H4 (cell line): ENCODE measurements at regions not wholly inside any gene's neighbourhood (a gene's known extent, or its start where the extent isn't known, plus 50 kb on each side); places are given as distances from the start of the nearest gene placed in this dataset.

Source experiments
- DNase-seq: peaks from one replicate; pipeline ENCODE4 v3.0.0-alpha.2; 2015; ENCODE audit warnings: low spot score

- DNase-seq: no peak
Measured at GRCh38 chr6:53744321-53744720, 50.5 kb upstream of the LRRC1 start.

GRCh38 chr6:53741034-53741823 is 53.6 kb upstream of the LRRC1 start:
- no peak for DNase-seq

- no peak for DNase-seq
Measured at GRCh38 chr6:53737746-53738145, 57.1 kb upstream of the LRRC1 start.

- no peak for DNase-seq
Measured at GRCh38 chr6:53735896-53736295, 58.9 kb upstream of the LRRC1 start.

- DNase-seq: peak; percentile 93
Measured at GRCh38 chr6:53734473-53735299, 60.1 kb upstream of the LRRC1 start.

GRCh38 chr6:53731866-53732636 is 62.8 kb upstream of the LRRC1 start:
- DNase-seq: no peak

GRCh38 chr6:53730767-53731166 is 64.0 kb upstream of the LRRC1 start:
- no peak for DNase-seq

GRCh38 chr6:53728570-53729194 is 63.1 kb upstream of the KLHL31 start:
- DNase-seq: peak; percentile 51

- no peak for DNase-seq
Measured at GRCh38 chr6:53727748-53728147, 62.2 kb upstream of the KLHL31 start.

GRCh38 chr6:53725791-53726575 is 60.4 kb upstream of the KLHL31 start:
- peak; percentile 74 for DNase-seq

- no peak for DNase-seq
Measured at GRCh38 chr6:53724501-53724900, 58.9 kb upstream of the KLHL31 start.

- no peak for DNase-seq
Measured at GRCh38 chr6:53723331-53723730, 57.8 kb upstream of the KLHL31 start.

GRCh38 chr6:53721766-53722165 is 56.2 kb upstream of the KLHL31 start:
- DNase-seq: no peak

- DNase-seq: peak; percentile 74
Measured at GRCh38 chr6:53718597-53719460, 53.3 kb upstream of the KLHL31 start.

GRCh38 chr6:53717566-53717965 is 52.0 kb upstream of the KLHL31 start:
- no peak for DNase-seq

GRCh38 chr6:53715434-53715833 is 49.9 kb upstream of the KLHL31 start:
- DNase-seq: no peak
